Fibroblast of lung (primary cell): ENCODE measurements at regions not wholly inside any gene's neighbourhood (a gene's known extent, or its start where the extent isn't known, plus 50 kb on each side); places are given as distances from the start of the nearest gene placed in this dataset.
A peak's percentile ranks its signal among the peaks of the same experiment; 100 is the strongest.

Experiments used
- DNase-seq, 2 donors: peaks; one replicate each; pipeline versions ENCODE4 v3.0.0 to v3.0.0-alpha.2; 2010; ENCODE audit warnings: low read depth in 2 of 2
- H2AFZ ChIP-seq: 2 replicates; pipeline ENCODE4 v1.5.1; 2012; ENCODE audit warnings: low read length, control low read depth, inconsistent platforms
- H3K27ac ChIP-seq: 2 replicates; pipeline ENCODE4 v1.5.1; 2011; ENCODE audit warnings: low read length, control low read depth; ENCODE audit not compliant: insufficient read depth
- H3K27me3 ChIP-seq: 2 replicates; pipeline ENCODE4 v1.5.1; 2011; ENCODE audit warnings: mild to moderate bottlenecking, low read length; ENCODE audit not compliant: control insufficient read depth, insufficient read depth
- H3K36me3 ChIP-seq: 2 replicates; pipeline ENCODE4 v1.5.1; 2011; ENCODE audit warnings: low read length; ENCODE audit not compliant: control insufficient read depth, insufficient read depth
- H3K4me1 ChIP-seq: 2 replicates; pipeline ENCODE4 v1.5.1; 2011; ENCODE audit warnings: low read length; ENCODE audit not compliant: control insufficient read depth, insufficient read depth; ENCODE audit errors: extremely low read depth
- H3K4me2 ChIP-seq: 2 replicates; pipeline ENCODE4 v1.5.1; 2011; ENCODE audit warnings: low read length, control low read depth; ENCODE audit not compliant: insufficient read depth; ENCODE audit errors: extremely low read depth
- H3K4me3 ChIP-seq, 4 experiments: fragments of 200-600 bp in 1 of 4; sonication (generic) in 1 of 4; replicated peaks in 1 of 4; 2 replicates each; pipeline ENCODE4 v1.5.1; 2011 to 2016; ENCODE audit warnings: low read length in 4 of 4, low read depth in 3 of 4, mild to moderate bottlenecking in 3 of 4, control low read depth in 2 of 4, inconsistent platforms in 1 of 4, mixed read lengths in 1 of 4; ENCODE audit not compliant: insufficient read depth in 1 of 4; ENCODE audit errors: control extremely low read depth in 1 of 4
- H3K79me2 ChIP-seq: 2 replicates; pipeline ENCODE4 v1.5.1; 2012; ENCODE audit warnings: mild to moderate bottlenecking, low read length, inconsistent platforms; ENCODE audit not compliant: control insufficient read depth, insufficient read depth
- H3K9ac ChIP-seq: 2 replicates; pipeline ENCODE4 v1.5.1; 2011; ENCODE audit warnings: mild to moderate bottlenecking, low read length, control low read depth; ENCODE audit not compliant: insufficient read depth
- H3K9me3 ChIP-seq: 2 replicates; pipeline ENCODE4 v1.5.1; 2012; ENCODE audit warnings: low read depth, low read length; ENCODE audit not compliant: control insufficient read depth, insufficient read depth
- H4K20me1 ChIP-seq: 2 replicates; pipeline ENCODE4 v1.5.1; 2011; ENCODE audit warnings: low read length; ENCODE audit not compliant: control insufficient read depth, insufficient read depth; ENCODE audit errors: extremely low read depth
- CTCF ChIP-seq, 2 donors: IDR thresholded peaks in 1 of 2; conservative IDR thresholded peaks in 1 of 2; 1 replicate in 1 of 2; 2 replicates in 1 of 2; pipeline ENCODE4 v1.5.1; 2011 to 2012; ENCODE audit warnings: low read length in 2 of 2, control low read depth in 1 of 2, inconsistent platforms in 1 of 2, low read depth in 1 of 2, mild to moderate bottlenecking in 1 of 2
- EZH2 ChIP-seq: IDR thresholded peaks from 2 replicates; pipeline ENCODE4 v1.5.1; 2012; ENCODE audit warnings: low read length, control low read depth, mild to moderate bottlenecking; ENCODE audit errors: missing control alignments

GRCh38 chr6:80733641-80734040, 627.2 kb downstream of the BCKDHB start:
- H3K9ac ChIP-seq, result no peak overlapping the region
- H3K36me3 ChIP-seq, result no peaks in the 10 kb centered on the region
- no peaks in the 10 kb centered on the region for H3K79me2 ChIP-seq
- H3K27ac ChIP-seq, result no peak overlapping the region
- no peaks in the 10 kb centered on the region for H3K9me3 ChIP-seq
- H2AFZ ChIP-seq, result no peak overlapping the region
- DNase-seq, result peak in 1 of 2 donors; percentile 39
- TF ChIP-seq EZH2, result no peak
- TF ChIP-seq CTCF (conservative IDR thresholded peaks at IDR 0.05 in 1 of 2, IDR thresholded peaks at IDR 0.05 in 1 of 2; ENCODE audit: low read depth in 1 of 2, low read length in 2 of 2), result no peak
- no peak overlapping the region for H3K4me2 ChIP-seq
- no peaks in the 10 kb centered on the region for H4K20me1 ChIP-seq
- no peak overlapping the region for H3K4me3 ChIP-seq
- H3K27me3 ChIP-seq, result no peaks in the 10 kb centered on the region
- H3K4me1 ChIP-seq, result no peaks in the 10 kb centered on the region

DNA sequence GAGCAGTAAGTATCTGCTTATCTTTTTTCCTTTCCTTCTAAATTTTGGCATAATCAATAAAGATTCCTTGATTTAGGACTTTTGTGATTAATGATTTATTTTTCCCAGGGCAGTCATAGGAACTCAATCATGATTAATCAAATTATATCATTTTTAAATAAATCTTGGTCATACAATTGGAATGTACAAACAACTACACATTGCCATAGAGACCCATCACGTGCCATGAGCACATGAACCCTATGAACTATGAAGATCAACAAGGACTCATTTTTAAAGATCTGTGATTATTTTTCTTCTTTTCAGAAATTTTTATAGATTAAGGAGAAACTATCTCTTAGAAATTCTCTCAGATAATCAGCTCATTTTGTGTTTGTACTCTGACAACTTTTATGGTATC, 622.4 kb downstream of the BCKDHB start:
- Histone ChIP-seq H3K27ac (no peak overlapping the region), H3K9ac (no peak overlapping the region), H3K79me2 (no peaks in the 10 kb centered on the region), H3K27me3 (no peaks in the 10 kb centered on the region), H3K4me3 (no peak overlapping the region), H3K9me3 (no peaks in the 10 kb centered on the region), H2AFZ (no peak overlapping the region), H3K4me2 (no peak overlapping the region), H3K36me3 (no peaks in the 10 kb centered on the region), H3K4me1 (no peaks in the 10 kb centered on the region), H4K20me1 (no peaks in the 10 kb centered on the region)
- TF ChIP-seq CTCF (conservative IDR thresholded peaks at IDR 0.05 in 1 of 2, IDR thresholded peaks at IDR 0.05 in 1 of 2; ENCODE audit: low read depth in 1 of 2, low read length in 2 of 2), result no peak
- no peak for TF ChIP-seq EZH2
- DNase-seq, result no peak

- Histone ChIP-seq H3K4me1 (no peaks in the 10 kb centered on the region), H2AFZ (no peak overlapping the region), H3K27me3 (no peaks in the 10 kb centered on the region), H4K20me1 (no peaks in the 10 kb centered on the region), H3K36me3 (no peaks in the 10 kb centered on the region), H3K4me3 (no peak overlapping the region), H3K79me2 (no peaks in the 10 kb centered on the region), H3K4me2 (no peak overlapping the region), H3K27ac (no peak overlapping the region), H3K9me3 (no peaks in the 10 kb centered on the region), H3K9ac (no peak overlapping the region)
- no peak for TF ChIP-seq EZH2
- no peak for TF ChIP-seq CTCF (conservative IDR thresholded peaks at IDR 0.05 in 1 of 2, IDR thresholded peaks at IDR 0.05 in 1 of 2; ENCODE audit: low read depth in 1 of 2, low read length in 2 of 2)
- DNase-seq, result no peak
These were observed 621.8 kb downstream of the BCKDHB start for GRCh38 chr6:80728101-80728750.
